ENCODE measurements at regions not wholly inside any gene's neighbourhood (a gene's known extent, or its start where the extent isn't known, plus 50 kb on each side); places are given as distances from the start of the nearest gene placed in this dataset.

DNA sequence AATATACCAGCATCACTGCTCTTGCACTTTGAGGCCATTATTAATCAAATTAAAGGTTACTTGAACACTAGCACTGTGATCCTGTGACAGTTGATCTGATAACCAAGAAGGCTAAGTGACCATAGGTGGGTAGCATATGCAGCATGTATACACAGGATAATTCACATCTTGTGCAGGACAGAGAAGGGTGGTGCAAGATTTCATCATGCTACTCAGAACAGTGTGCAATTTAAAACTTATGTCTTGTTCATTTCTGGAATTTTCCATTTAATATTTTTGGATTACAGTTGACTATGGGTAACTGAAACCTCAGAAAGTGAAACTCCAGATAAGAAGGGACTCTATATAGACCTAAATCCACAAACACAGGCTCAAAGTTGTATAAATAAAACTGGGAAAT lies 78.2 kb upstream of the PDE5A start:
- H3K27ac ChIP-seq (ENCODE audit: low read depth in 1 of 2, low read length in 1 of 2), result no peak overlapping the region
- no peaks in the 10 kb centered on the region for H3K9me3 ChIP-seq (ENCODE audit: control insufficient read depth in 4 of 4, insufficient read depth in 3 of 4, low read length in 3 of 4)
- DNase-seq (no peak), ATAC-seq (ENCODE audit: insufficient read depth, low FRiP score) (no peak)
- TF ChIP-seq, protein P1, sequence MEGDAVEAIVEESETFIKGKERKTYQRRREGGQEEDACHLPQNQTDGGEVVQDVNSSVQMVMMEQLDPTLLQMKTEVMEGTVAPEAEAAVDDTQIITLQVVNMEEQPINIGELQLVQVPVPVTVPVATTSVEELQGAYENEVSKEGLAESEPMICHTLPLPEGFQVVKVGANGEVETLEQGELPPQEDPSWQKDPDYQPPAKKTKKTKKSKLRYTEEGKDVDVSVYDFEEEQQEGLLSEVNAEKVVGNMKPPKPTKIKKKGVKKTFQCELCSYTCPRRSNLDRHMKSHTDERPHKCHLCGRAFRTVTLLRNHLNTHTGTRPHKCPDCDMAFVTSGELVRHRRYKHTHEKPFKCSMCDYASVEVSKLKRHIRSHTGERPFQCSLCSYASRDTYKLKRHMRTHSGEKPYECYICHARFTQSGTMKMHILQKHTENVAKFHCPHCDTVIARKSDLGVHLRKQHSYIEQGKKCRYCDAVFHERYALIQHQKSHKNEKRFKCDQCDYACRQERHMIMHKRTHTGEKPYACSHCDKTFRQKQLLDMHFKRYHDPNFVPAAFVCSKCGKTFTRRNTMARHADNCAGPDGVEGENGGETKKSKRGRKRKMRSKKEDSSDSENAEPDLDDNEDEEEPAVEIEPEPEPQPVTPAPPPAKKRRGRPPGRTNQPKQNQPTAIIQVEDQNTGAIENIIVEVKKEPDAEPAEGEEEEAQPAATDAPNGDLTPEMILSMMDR (IDR thresholded peaks at IDR 0.05; ENCODE audit: control extremely low read depth, extremely low read depth), result no peak
- no peak overlapping the region for H3K9ac ChIP-seq (ENCODE audit: insufficient read depth in 1 of 2, low read length in 2 of 2)
- H3K4me1 ChIP-seq (ENCODE audit: control insufficient read depth in 5 of 5, insufficient read depth in 5 of 5, low read length in 5 of 5), result no peaks in the 10 kb centered on the region
- H3K27me3 ChIP-seq (ENCODE audit: control insufficient read depth in 3 of 3, insufficient read depth in 3 of 3, low read length in 2 of 3), result no peaks in the 10 kb centered on the region
- H3K36me3 ChIP-seq (ENCODE audit: control insufficient read depth in 4 of 4, insufficient read depth in 4 of 4, low read length in 4 of 4), result no peaks in the 10 kb centered on the region
- no peak overlapping the region for H3K4me3 ChIP-seq

DNA sequence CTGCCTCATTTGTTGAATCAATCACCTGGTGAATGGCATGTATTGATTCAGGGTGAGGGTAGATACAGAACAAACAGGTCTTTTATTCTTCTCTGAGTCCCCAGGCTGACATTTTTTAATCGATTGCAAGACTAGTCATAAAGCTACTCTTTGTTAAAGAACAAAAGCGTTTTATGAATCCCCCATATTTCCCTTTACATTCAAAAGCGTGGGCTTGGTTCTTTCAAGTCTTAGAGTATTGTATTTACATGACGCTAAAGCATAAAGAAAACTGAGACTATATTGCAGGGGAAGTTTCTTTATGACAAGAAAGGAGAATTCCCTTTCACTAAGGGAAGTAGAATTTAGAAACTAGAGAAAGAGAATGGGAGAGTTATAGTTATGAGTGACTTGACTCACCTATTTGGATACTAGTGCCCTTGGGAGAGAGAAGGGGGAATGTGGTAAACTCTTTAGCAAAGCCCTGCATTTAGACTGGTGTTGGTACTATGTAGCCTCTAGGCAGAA lies 69.3 kb upstream of the PDE5A start:
- H3K36me3 ChIP-seq (ENCODE audit: control insufficient read depth in 4 of 4, insufficient read depth in 4 of 4, low read length in 4 of 4), result no peaks in the 10 kb centered on the region
- no peaks in the 10 kb centered on the region for H3K27me3 ChIP-seq (ENCODE audit: control insufficient read depth in 3 of 3, insufficient read depth in 3 of 3, low read length in 2 of 3)
- no peak overlapping the region for H3K9ac ChIP-seq (ENCODE audit: insufficient read depth in 1 of 2, low read length in 2 of 2)
- TF ChIP-seq, protein P1 (IDR thresholded peaks at IDR 0.05; ENCODE audit: control extremely low read depth, extremely low read depth), result no peak
- 86 to 88% methylated on average over 4 of the region's 4 CpGs for whole genome bisulfite sequencing, 2 donors
- no peak overlapping the region for H3K4me3 ChIP-seq
- H3K9me3 ChIP-seq (ENCODE audit: control insufficient read depth in 4 of 4, insufficient read depth in 3 of 4, low read length in 3 of 4), result no peaks in the 10 kb centered on the region
- H3K27ac ChIP-seq (ENCODE audit: low read depth in 1 of 2, low read length in 1 of 2), result no peak overlapping the region
- ATAC-seq (ENCODE audit: insufficient read depth, low FRiP score) (no peak), DNase-seq (no peak)
- H3K4me1 ChIP-seq (ENCODE audit: control insufficient read depth in 5 of 5, insufficient read depth in 5 of 5, low read length in 5 of 5), result no peaks in the 10 kb centered on the region

DNA sequence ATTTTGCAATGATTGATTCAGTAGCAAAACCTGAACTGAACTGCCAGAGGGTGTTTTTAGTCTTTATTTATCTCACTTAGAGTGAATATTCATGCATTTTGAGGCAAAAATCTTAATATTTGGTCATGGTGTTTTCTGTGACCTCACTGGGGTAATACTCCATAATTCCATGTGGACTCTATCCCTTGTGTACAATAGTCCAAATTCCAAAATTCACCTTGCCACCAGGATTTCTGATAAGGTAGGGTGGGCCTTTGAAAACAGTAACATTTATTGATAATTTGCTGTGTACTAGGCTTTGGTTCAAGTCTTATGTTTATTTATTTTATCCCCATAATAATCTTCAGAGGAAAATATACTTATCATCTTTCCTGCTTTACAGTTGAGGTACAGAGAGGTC lies 68.4 kb upstream of the PDE5A start:
- Histone ChIP-seq H3K27ac (ENCODE audit: low read depth in 1 of 2, low read length in 1 of 2) (no peak overlapping the region), H3K9ac (ENCODE audit: insufficient read depth in 1 of 2, low read length in 2 of 2) (no peak overlapping the region), H3K4me1 (ENCODE audit: control insufficient read depth in 5 of 5, insufficient read depth in 5 of 5, low read length in 5 of 5) (no peaks in the 10 kb centered on the region), H3K36me3 (ENCODE audit: control insufficient read depth in 4 of 4, insufficient read depth in 4 of 4, low read length in 4 of 4) (no peaks in the 10 kb centered on the region), H3K27me3 (ENCODE audit: control insufficient read depth in 3 of 3, insufficient read depth in 3 of 3, low read length in 2 of 3) (no peaks in the 10 kb centered on the region), H3K9me3 (ENCODE audit: control insufficient read depth in 4 of 4, insufficient read depth in 3 of 4, low read length in 3 of 4) (no peaks in the 10 kb centered on the region), H3K4me3 (no peak overlapping the region)
- TF ChIP-seq, protein P1 (IDR thresholded peaks at IDR 0.05; ENCODE audit: control extremely low read depth, extremely low read depth), result no peak
- ATAC-seq (ENCODE audit: insufficient read depth, low FRiP score) (no peak), DNase-seq (no peak)

DNA sequence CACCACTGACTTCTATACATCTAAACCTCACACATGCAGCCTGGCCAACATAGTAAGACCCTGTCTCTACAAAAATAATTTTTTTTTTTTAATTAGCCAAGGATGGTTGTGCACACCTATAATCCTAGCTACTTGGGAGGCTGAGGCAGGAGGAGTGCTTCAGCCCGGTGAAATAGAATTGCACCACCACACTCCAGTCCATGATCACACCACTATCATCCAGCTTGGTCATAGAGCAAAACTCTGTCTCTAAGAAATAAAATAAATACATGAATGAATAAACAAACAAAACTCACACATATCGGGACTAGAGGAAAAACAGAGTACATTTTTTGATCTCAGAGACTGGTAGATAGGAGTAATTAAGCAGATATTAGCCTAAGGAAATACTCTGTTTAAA lies 66.6 kb upstream of the PDE5A start:
- no peak for ATAC-seq (ENCODE audit: insufficient read depth, low FRiP score)
- no peaks in the 10 kb centered on the region for H3K27me3 ChIP-seq (ENCODE audit: control insufficient read depth in 3 of 3, insufficient read depth in 3 of 3, low read length in 2 of 3)
- H3K27ac ChIP-seq (ENCODE audit: low read depth in 1 of 2, low read length in 1 of 2), result no peak overlapping the region
- no peaks in the 10 kb centered on the region for H3K4me1 ChIP-seq (ENCODE audit: control insufficient read depth in 5 of 5, insufficient read depth in 5 of 5, low read length in 5 of 5)
- no peaks in the 10 kb centered on the region for H3K9me3 ChIP-seq (ENCODE audit: control insufficient read depth in 4 of 4, insufficient read depth in 3 of 4, low read length in 3 of 4)
- WGBS, 2 donors, result 77 to 81% methylated on average over 2 of the region's 2 CpGs
- no peak overlapping the region for H3K4me3 ChIP-seq
- TF ChIP-seq, protein P1 (IDR thresholded peaks at IDR 0.05; ENCODE audit: control extremely low read depth, extremely low read depth), result no peak
- no peaks in the 10 kb centered on the region for H3K36me3 ChIP-seq (ENCODE audit: control insufficient read depth in 4 of 4, insufficient read depth in 4 of 4, low read length in 4 of 4)
- DNase-seq, result no peak
- no peak overlapping the region for H3K9ac ChIP-seq (ENCODE audit: insufficient read depth in 1 of 2, low read length in 2 of 2)
